ENCODE measurements at regions not wholly inside any gene's neighbourhood (a gene's known extent, or its start where the extent isn't known, plus 50 kb on each side); places are given as distances from the start of the nearest gene placed in this dataset.

DNA sequence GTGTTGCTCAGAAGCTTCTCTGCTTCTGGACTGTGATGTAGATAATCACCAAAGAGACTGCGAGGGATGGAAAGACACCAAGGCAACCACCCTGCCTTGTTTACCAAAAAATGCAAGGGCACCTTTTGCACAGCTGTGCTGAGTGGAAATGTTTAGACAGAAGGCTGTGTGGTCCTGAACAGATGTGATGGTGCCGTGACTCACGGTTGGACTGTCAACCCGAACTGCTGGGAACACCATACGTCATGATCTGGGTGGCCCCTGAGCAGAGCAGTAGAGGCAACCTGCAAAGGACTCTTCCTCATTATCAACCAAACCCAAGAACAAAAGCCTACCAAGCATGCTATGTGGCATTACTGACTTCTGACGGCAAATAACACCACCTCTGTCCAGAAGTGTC lies 61.3 kb upstream of the LPP start:
- peaks cover 0 to 3% (median 0%) of the 10 kb centered on the region in 3 donors for H3K36me3 Mint-ChIP-seq
- H3K27me3 Mint-ChIP-seq (ENCODE audit: low read depth in 3 of 3), result peaks cover 0 to 3% (median 0%) of the 10 kb centered on the region in 3 donors
- H3K4me3 Mint-ChIP-seq, result no peak overlapping the region

DNA sequence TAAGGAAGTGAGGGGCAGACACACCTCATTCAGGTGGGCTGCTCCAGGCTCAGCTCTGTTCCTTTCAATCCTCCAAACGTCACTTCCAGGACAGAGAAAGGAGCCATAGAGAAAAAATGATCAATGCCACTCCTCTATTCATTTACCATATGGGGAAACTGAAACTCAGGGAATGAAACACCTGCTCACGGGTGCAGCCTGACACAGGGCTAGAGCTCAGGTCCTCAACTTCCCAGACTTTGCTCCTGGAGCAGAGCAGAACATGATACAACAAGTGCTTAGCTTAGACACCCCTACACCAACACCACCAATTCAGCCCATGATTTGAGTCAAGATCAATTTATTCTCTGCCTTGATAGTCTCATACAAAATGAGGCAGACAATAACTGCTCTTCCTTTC lies 58.5 kb upstream of the LPP start:
- Mint-ChIP-seq H3K4me3 (no peak overlapping the region), H3K27ac (no peak overlapping the region), H3K4me1 (no peaks in the 10 kb centered on the region), H3K9me3 (peaks cover 0 to 3% (median 0%) of the 10 kb centered on the region in 6 donors), H3K27me3 (ENCODE audit: low read depth in 3 of 3) (peaks cover 0 to under 1% (median 0%) of the 10 kb centered on the region in 3 donors), H3K36me3 (peaks cover 0 to 12% (median 0%) of the 10 kb centered on the region in 3 donors)
- no peak for DNase-seq

More for the DNA sequence above, 61.3 kb upstream of the LPP start:
- no peaks in the 10 kb centered on the region for H3K4me1 Mint-ChIP-seq
- no peak overlapping the region for H3K27ac Mint-ChIP-seq
- DNase-seq, result no peak
- H3K9me3 Mint-ChIP-seq, result no peaks in the 10 kb centered on the region

- H3K27ac Mint-ChIP-seq, result no peak overlapping the region
- H3K27me3 Mint-ChIP-seq (ENCODE audit: low read depth in 3 of 3), result peaks cover 0 to 2% (median 0%) of the 10 kb centered on the region in 3 donors
- no peak for DNase-seq
- H3K36me3 Mint-ChIP-seq, result peaks cover 0 to 9% (median 0%) of the 10 kb centered on the region in 3 donors
- H3K4me3 Mint-ChIP-seq, result no peak overlapping the region
- H3K4me1 Mint-ChIP-seq, result no peaks in the 10 kb centered on the region
- peaks cover 0 to 3% (median 0%) of the 10 kb centered on the region in 6 donors for H3K9me3 Mint-ChIP-seq
Measured at GRCh38 chr3:188097791-188098190, 56.2 kb upstream of the LPP start.

DNA sequence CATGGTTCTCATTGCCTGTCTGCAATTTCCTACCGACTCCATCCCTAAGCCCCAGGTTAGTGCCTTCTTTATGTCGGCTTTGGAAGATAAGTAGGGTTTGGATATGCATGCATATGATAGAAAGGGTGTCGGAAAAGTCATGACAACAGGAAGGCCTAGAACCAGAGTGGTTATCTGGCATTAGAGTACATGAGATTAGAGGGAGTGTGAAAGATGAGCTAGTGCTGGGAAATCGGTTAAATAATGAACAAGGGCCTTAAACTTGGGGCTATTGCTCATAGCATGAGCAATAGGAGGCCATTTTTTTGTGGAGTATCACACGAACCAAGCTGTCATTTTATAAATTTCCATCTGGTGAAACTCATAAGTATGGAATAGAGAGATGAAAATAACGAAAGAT lies 54.0 kb upstream of the LPP start:
- DNase-seq, result no peak
- Mint-ChIP-seq H3K27ac (no peak overlapping the region), H3K4me3 (no peak overlapping the region), H3K36me3 (peaks cover 0 to 9% (median 0%) of the 10 kb centered on the region in 3 donors), H3K27me3 (ENCODE audit: low read depth in 3 of 3) (peaks cover 1 to 4% (median 2%) of the 10 kb centered on the region in 3 donors), H3K4me1 (no peaks in the 10 kb centered on the region), H3K9me3 (peaks cover 0 to 3% (median 0%) of the 10 kb centered on the region in 6 donors)

DNA sequence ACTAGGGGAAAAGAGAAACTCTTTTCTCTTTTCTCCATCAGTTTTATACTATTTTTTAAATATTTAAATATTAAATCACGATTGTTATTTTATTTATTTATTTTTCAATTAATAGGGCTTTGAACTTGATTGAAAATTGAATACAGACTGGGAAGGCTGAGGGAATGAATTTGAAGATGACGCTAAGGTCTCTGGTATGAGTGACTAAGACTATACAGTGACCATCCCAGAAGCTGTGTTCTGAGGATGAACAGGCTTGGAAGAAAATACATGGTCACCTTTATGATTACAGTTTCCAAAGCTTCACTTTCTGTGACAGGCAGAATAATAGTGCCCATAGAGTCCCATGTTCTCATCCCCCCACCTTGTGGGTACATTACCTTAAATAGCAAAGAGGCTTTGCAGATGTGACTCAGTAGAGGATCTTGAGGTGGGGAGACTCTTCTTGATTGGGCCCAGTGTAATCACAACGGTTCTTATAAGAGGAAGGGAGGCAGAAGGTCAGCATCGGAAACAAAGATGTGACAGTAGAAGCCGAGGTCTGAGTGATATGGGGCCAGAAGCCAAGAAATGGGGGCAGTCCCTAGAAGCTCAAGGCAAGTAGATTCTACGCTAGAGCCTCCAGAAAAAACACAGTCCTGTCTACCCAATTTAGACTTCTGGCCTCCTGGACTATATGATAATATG lies 51.0 kb upstream of the LPP start:
- Mint-ChIP-seq H3K27ac (no peak overlapping the region), H3K27me3 (ENCODE audit: low read depth in 3 of 3) (peaks cover 4 to 10% (median 5%) of the 10 kb centered on the region in 3 donors), H3K4me1 (no peaks in the 10 kb centered on the region), H3K4me3 (no peak overlapping the region), H3K9me3 (peaks cover 0 to 3% (median 0%) of the 10 kb centered on the region in 6 donors), H3K36me3 (peaks cover 0 to 12% (median 0%) of the 10 kb centered on the region in 3 donors)
- DNase-seq, result no peak

- no peak overlapping the region for H3K27ac Mint-ChIP-seq
- peaks cover 0 to 12% (median 0%) of the 10 kb centered on the region in 3 donors for H3K36me3 Mint-ChIP-seq
- H3K4me1 Mint-ChIP-seq, result peaks cover 5 to 7% of the 10 kb centered on the region in 2 donors
- H3K4me3 Mint-ChIP-seq, result no peak overlapping the region
- H3K9me3 Mint-ChIP-seq, result peaks cover 0 to 3% (median 0%) of the 10 kb centered on the region in 6 donors
- H3K27me3 Mint-ChIP-seq (ENCODE audit: low read depth in 3 of 3), result peaks cover 4 to 10% (median 5%) of the 10 kb centered on the region in 3 donors
- no peak for DNase-seq
Measured at GRCh38 chr3:188104050-188104449, 49.9 kb upstream of the LPP start.

Data from immature natural killer cell (primary cell).